Brain microvascular endothelial cell (primary cell): ENCODE measurements at regions not wholly inside any gene's neighbourhood (a gene's known extent, or its start where the extent isn't known, plus 50 kb on each side); places are given as distances from the start of the nearest gene placed in this dataset.
"Not testable (repeated sequence)": the region's sequence is repeated elsewhere in the genome, so short reads cannot be mapped to it uniquely, and the experiment has no call there.

Experiments used
- DNase-seq: peaks from one replicate; pipeline ENCODE4 v3.0.0-alpha.2; 2020
- H3K27ac ChIP-seq: fragments of 250-450 bp; sonication (Bioruptor Pico); 2 replicates; pipeline ENCODE4 v1.5.1; 2020; ENCODE audit warnings: mild to moderate bottlenecking, moderate library complexity
- H3K27me3 ChIP-seq: fragments of 250-450 bp; sonication (Bioruptor Pico); replicated peaks from 2 replicates; pipeline ENCODE4 v1.5.1; 2020; ENCODE audit warnings: mild to moderate bottlenecking
- H3K36me3 ChIP-seq: fragments of 250-450 bp; sonication (Bioruptor Pico); replicated peaks from 2 replicates; pipeline ENCODE4 v1.5.1; 2020; ENCODE audit warnings: mild to moderate bottlenecking
- H3K4me3 ChIP-seq: 2 replicates; pipeline ENCODE4 v1.5.1; 2011; ENCODE audit warnings: low read depth, mild to moderate bottlenecking, control low read depth, low read length, moderate library complexity
- CTCF ChIP-seq: IDR thresholded peaks from 2 replicates; pipeline ENCODE4 v1.5.1; 2011; ENCODE audit warnings: low read depth, mild to moderate bottlenecking, moderate library complexity, low read length, control low read depth, inconsistent platforms; ENCODE audit errors: missing control alignments
- in situ Hi-C: cut with HindIII; loops from 2 replicates; pipeline ENCODE4 v1.10.0; 2017; ENCODE audit warnings: low sequenced_read_pairs, low pct_ligation_motif_present

- H3K27ac ChIP-seq: no peak overlapping the region
- in situ Hi-C loops: no loop called here
- no peak for DNase-seq
- no peaks in the 10 kb centered on the region for H3K27me3 ChIP-seq
- H3K36me3 ChIP-seq: no peaks in the 10 kb centered on the region
- no peak overlapping the region for H3K4me3 ChIP-seq
- no peak for TF ChIP-seq CTCF
Measured at GRCh38 chr12:92398565-92399309, 253.1 kb upstream of the BTG1 start.

GRCh38 chr12:92396647-92397252 is 251.1 kb upstream of the BTG1 start:
- in situ Hi-C loops: no loop called here
- no peak overlapping the region for H3K4me3 ChIP-seq
- H3K27me3 ChIP-seq: no peaks in the 10 kb centered on the region
- H3K36me3 ChIP-seq: no peaks in the 10 kb centered on the region
- no peak for TF ChIP-seq CTCF
- no peak overlapping the region for H3K27ac ChIP-seq
- DNase-seq: peak; percentile 63

DNA sequence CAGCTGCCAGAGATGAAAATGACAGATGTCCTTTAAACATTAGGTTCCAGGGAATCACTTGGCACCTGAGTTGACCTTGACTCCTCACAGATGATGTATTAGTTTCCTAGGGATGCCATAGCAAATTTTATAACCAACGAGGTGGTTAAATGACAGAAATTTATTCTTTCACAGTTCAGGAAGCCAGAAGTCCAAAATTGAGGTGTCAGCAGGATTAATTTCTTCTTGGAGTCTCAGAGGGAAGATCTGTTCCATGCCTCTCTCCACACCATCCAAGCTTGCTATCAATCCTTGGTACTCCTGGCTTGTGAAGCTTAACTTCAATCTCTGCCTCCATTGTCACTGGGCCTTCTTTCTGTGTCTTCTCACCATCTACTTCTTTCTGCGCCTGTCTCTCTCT is 249.7 kb upstream of the BTG1 start:
- H3K4me3 ChIP-seq: no peak overlapping the region
- in situ Hi-C loops: no loop called here
- H3K27me3 ChIP-seq: no peaks in the 10 kb centered on the region
- no peak for DNase-seq
- no peak for TF ChIP-seq CTCF
- no peaks in the 10 kb centered on the region for H3K36me3 ChIP-seq
- H3K27ac ChIP-seq: no peak overlapping the region

- Histone ChIP-seq H3K27ac (no peak overlapping the region), H3K4me3 (no peak overlapping the region), H3K36me3 (no peaks in the 10 kb centered on the region), H3K27me3 (no peaks in the 10 kb centered on the region)
- DNase-seq: no peak
- in situ Hi-C loops: no loop called here
- no peak for TF ChIP-seq CTCF
Measured at GRCh38 chr12:92394895-92395294, 249.2 kb upstream of the BTG1 start.

- H3K4me3 ChIP-seq: no peak overlapping the region
- H3K27ac ChIP-seq: no peak overlapping the region
- in situ Hi-C loops: no loop called here
- no peak for TF ChIP-seq CTCF
- DNase-seq: no peak
- H3K27me3 ChIP-seq: no peaks in the 10 kb centered on the region
- no peaks in the 10 kb centered on the region for H3K36me3 ChIP-seq
Measured at GRCh38 chr12:92393504-92393903, 247.9 kb upstream of the BTG1 start.

- H3K27me3 ChIP-seq, H3K36me3 ChIP-seq, H3K27ac ChIP-seq, in situ Hi-C loops, DNase-seq, H3K4me3 ChIP-seq: not testable (repeated sequence)
Measured at GRCh38 chr12:92391726-92392125, 246.1 kb upstream of the BTG1 start.
